ENCODE measurements at regions not wholly inside any gene's neighbourhood (a gene's known extent, or its start where the extent isn't known, plus 50 kb on each side); places are given as distances from the start of the nearest gene placed in this dataset.

GRCh38 chr1:99504287-99504686 lies 141.6 kb upstream of the PALMD start:
- TF ChIP-seq GATA2 (IDR thresholded peaks at IDR 0.05; ENCODE audit: low read depth, low read length) (no peak), GATA3 (IDR thresholded peaks at IDR 0.05; ENCODE audit: low read depth, low read length) (no peak)

Measured in SH-SY5Y (cell line).